ENCODE measurements at regions not wholly inside any gene's neighbourhood (a gene's known extent, or its start where the extent isn't known, plus 50 kb on each side); places are given as distances from the start of the nearest gene placed in this dataset.

GRCh38 chr7:46150202-46150601, 229.1 kb upstream of the IGFBP3 start:
- DNase-seq (ENCODE audit: extremely low read depth, low read depth): no peak
- TF ChIP-seq CTCF (IDR thresholded peaks at IDR 0.05; ENCODE audit: low read depth, low read length, missing control alignments): no peak
- H3K4me3 ChIP-seq (replicated peaks; ENCODE audit: low read depth, low read length): no peak overlapping the region

GRCh38 chr7:46147871-46148270, 226.8 kb upstream of the IGFBP3 start:
- no peak for TF ChIP-seq CTCF (IDR thresholded peaks at IDR 0.05; ENCODE audit: low read depth, low read length, missing control alignments)
- H3K4me3 ChIP-seq (replicated peaks; ENCODE audit: low read depth, low read length): no peak overlapping the region
- DNase-seq (ENCODE audit: extremely low read depth, low read depth): no peak

GRCh38 chr7:46146454-46147255, 225.6 kb upstream of the IGFBP3 start:
- DNase-seq (ENCODE audit: extremely low read depth, low read depth): no peak
- TF ChIP-seq CTCF (IDR thresholded peaks at IDR 0.05; ENCODE audit: low read depth, low read length, missing control alignments): no peak
- no peak overlapping the region for H3K4me3 ChIP-seq (replicated peaks; ENCODE audit: low read depth, low read length)

GRCh38 chr7:46145412-46145811, 224.3 kb upstream of the IGFBP3 start:
- TF ChIP-seq CTCF (IDR thresholded peaks at IDR 0.05; ENCODE audit: low read depth, low read length, missing control alignments): no peak
- H3K4me3 ChIP-seq (replicated peaks; ENCODE audit: low read depth, low read length): no peak overlapping the region
- peak; percentile 79 for DNase-seq (ENCODE audit: extremely low read depth, low read depth)

- TF ChIP-seq CTCF (IDR thresholded peaks at IDR 0.05; ENCODE audit: low read depth, low read length, missing control alignments): no peak
- H3K4me3 ChIP-seq (replicated peaks; ENCODE audit: low read depth, low read length): no peak overlapping the region
- DNase-seq (ENCODE audit: extremely low read depth, low read depth): no peak
Observed at GRCh38 chr7:46143949-46144917, 223.2 kb upstream of the IGFBP3 start.

GRCh38 chr7:46143421-46143820, 222.3 kb upstream of the IGFBP3 start:
- no peak for DNase-seq (ENCODE audit: extremely low read depth, low read depth)
- no peak overlapping the region for H3K4me3 ChIP-seq (replicated peaks; ENCODE audit: low read depth, low read length)
- TF ChIP-seq CTCF (IDR thresholded peaks at IDR 0.05; ENCODE audit: low read depth, low read length, missing control alignments): no peak

Data from HFF-Myc (cell line).